ENCODE measurements at regions not wholly inside any gene's neighbourhood (a gene's known extent, or its start where the extent isn't known, plus 50 kb on each side); places are given as distances from the start of the nearest gene placed in this dataset.

DNA sequence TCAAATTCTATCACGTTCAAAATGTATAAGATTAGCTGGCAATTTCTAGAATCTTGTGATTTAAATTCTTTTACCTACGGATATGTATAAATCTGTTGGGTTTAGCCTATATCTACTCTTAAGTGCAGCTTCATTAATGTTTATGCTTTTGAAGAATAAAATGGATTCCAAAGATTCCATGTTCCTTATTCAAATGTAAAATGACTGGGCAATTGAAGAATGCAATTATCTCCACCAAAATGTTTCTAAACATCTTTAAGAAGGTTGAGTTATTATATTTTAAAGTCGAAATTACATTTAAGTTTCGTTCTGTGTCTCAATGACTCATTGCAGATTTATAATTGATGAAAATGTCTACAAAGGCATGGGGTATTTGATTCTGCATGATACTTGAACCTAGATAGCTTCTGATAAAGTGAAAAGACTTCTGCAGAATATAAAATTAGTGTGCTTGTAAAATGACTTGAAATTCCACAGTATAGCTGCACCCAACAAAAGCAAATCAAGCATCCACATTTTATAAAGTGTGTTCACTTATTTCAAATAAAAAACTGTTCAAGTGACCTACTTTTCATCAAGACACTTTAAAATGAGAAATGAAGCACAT is 697.0 kb upstream of the PCDH15 start:
- no peak overlapping the region for H4K8ac ChIP-seq (ENCODE audit: extremely low read depth, insufficient read depth, low read length)
- no peaks in the 10 kb centered on the region for H3K9me3 ChIP-seq (ENCODE audit: insufficient read depth in 2 of 2, low read depth in 1 of 2, low read length in 1 of 2)
- no peak overlapping the region for H3K14ac ChIP-seq (ENCODE audit: insufficient read length)
- H3K79me1 ChIP-seq (ENCODE audit: low read depth, low read length), result no peaks in the 10 kb centered on the region
- no peak overlapping the region for H2AFZ ChIP-seq (ENCODE audit: low read length)
- no peak overlapping the region for H3K27ac ChIP-seq (ENCODE audit: low read depth, low read length)
- no peaks in the 10 kb centered on the region for H3K23me2 ChIP-seq (ENCODE audit: low read depth, low read length)
- no peak overlapping the region for H4K5ac ChIP-seq (ENCODE audit: insufficient read length, low read depth, low read length)
- no peak overlapping the region for H3K9ac ChIP-seq (replicated peaks in 1 of 4; ENCODE audit: extremely low read depth in 1 of 4, low read depth in 3 of 4, low read length in 3 of 4)
- H4K20me1 ChIP-seq (replicated peaks in 1 of 2; ENCODE audit: control insufficient read depth in 1 of 2, insufficient read depth in 2 of 2, low read length in 2 of 2), result no peaks in the 10 kb centered on the region
- H3K79me2 ChIP-seq (ENCODE audit: control insufficient read depth in 1 of 2, insufficient read depth in 2 of 2, low read length in 2 of 2), result no peaks in the 10 kb centered on the region
- H3K4me2 ChIP-seq (ENCODE audit: insufficient read depth in 1 of 2, low read depth in 2 of 2, low read length in 2 of 2), result no peak overlapping the region
- ChIA-PET CTCF (ENCODE audit: partially characterized antibody) (no interaction called here), POLR2A (ENCODE audit: partially characterized antibody) (no interaction called here)
- no peak overlapping the region for H3K4me3 ChIP-seq (ENCODE audit: extremely low read depth in 1 of 4, insufficient read depth in 2 of 4, low read depth in 3 of 4, low read length in 4 of 4)
- no peak for TF ChIP-seq CTBP2 (IDR thresholded peaks at IDR 0.05; ENCODE audit: borderline replicate concordance, insufficient read depth, insufficient read length, low read length)
- TF ChIP-seq EP300 (IDR thresholded peaks at IDR 0.05; ENCODE audit: borderline replicate concordance in 1 of 2, low read depth in 2 of 2, low read length in 2 of 2), result no peak
- H2BK5ac ChIP-seq (ENCODE audit: low read depth, low read length), result no peak overlapping the region
- no peak overlapping the region for H2BK15ac ChIP-seq (ENCODE audit: low read length)
- H4K91ac ChIP-seq (replicated peaks; ENCODE audit: insufficient read length, low read length), result no peak overlapping the region
- H3K56ac ChIP-seq (replicated peaks; ENCODE audit: insufficient read length, low read depth, low read length), result no peak overlapping the region
- DNase-seq (ENCODE audit: low read depth in 1 of 2, low spot score in 2 of 2) (no peak), FAIRE-seq (no peak)
- H3K4me1 ChIP-seq (replicated peaks in 1 of 4; ENCODE audit: control insufficient read depth in 3 of 4, insufficient read depth in 4 of 4, low read length in 3 of 4), result no peaks in the 10 kb centered on the region
- 87% methylated on average over 4 of the region's 4 CpGs; no CpG with 5 or more reads in 1 of the 2 experiments for WGBS, 2 experiments (ENCODE audit: extremely low coverage in 1 of 2, insufficient coverage in 1 of 2, insufficient read length in 1 of 2, insufficient replicate concordance in 2 of 2, low coverage in 1 of 2, low lambda C conversion rate in 2 of 2, missing lambda C conversion rate in 1 of 2)
- H3K23ac ChIP-seq (ENCODE audit: insufficient read length), result no peak overlapping the region
- no peak overlapping the region for H2AK5ac ChIP-seq (ENCODE audit: low read depth, low read length)
- H3K18ac ChIP-seq (ENCODE audit: extremely low read depth, low read length), result no peak overlapping the region
- H2BK120ac ChIP-seq (replicated peaks; ENCODE audit: low read depth, low read length), result no peak overlapping the region
- H3K27me3 ChIP-seq (replicated peaks in 1 of 4; ENCODE audit: control insufficient read depth in 3 of 4, extremely low read depth in 1 of 4, insufficient read depth in 3 of 4, low read length in 3 of 4), result no peaks in the 10 kb centered on the region
- H3K36me3 ChIP-seq (ENCODE audit: control insufficient read depth in 2 of 4, insufficient read depth in 4 of 4, low read length in 3 of 4), result no peaks in the 10 kb centered on the region
- H3K4ac ChIP-seq (replicated peaks; ENCODE audit: insufficient read length, low read depth, low read length), result no peak overlapping the region
- no peak overlapping the region for H2BK20ac ChIP-seq (ENCODE audit: low read length)
- H2BK12ac ChIP-seq (ENCODE audit: low read depth, low read length), result no peak overlapping the region

Data from H1 (cell line).